ENCODE measurements at regions not wholly inside any gene's neighbourhood (a gene's known extent, or its start where the extent isn't known, plus 50 kb on each side); places are given as distances from the start of the nearest gene placed in this dataset.
A peak's percentile ranks its signal among the peaks of the same experiment; 100 is the strongest.

DNA sequence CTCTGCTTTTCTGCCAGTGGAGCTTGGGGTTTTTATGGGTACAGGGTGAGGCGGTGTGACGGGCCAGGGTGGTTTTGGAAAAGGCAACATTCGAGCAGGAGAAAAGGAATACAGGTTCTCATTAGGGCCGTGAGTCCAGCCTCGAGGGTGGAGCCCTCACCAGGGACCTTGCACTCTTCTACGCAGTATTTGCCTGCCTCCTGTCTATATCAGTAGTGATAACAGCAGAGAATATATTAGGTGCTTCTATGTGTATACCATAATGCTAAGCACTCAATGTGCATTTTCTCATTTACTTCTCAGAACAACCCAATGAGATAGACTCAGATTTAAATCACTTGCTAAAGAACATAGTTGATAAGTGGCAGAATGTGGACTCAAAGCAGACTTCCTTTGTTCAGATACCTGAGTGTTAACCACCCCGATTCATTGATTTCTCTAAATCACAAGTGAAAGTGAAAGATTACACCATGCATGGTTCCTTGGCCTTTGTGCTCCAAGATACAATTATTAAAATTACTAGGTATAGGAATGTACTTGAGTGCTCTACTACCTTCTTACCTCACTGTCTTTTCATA, 403.9 kb downstream of the PCDH7 start:
- DNase-seq, result no peak

DNA sequence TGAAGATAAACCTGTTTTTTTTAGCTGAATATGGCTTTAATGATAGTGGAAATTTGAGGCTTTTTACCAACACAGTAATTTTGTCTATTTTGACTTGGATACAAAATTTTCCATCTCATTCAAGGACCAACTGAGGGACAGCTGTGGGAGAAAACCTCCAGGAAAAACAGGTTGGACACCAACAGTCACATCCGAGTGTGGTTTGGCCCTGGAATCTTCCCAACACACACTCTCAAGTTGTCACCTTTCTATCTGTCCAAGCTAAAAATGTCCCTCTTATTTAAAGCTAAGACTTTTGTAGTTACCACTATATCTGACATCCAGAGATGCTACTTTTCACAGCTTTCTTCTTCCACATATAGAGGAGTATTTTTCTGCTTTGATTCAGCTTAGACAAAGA, 404.9 kb downstream of the PCDH7 start:
- no peak for DNase-seq

DNA sequence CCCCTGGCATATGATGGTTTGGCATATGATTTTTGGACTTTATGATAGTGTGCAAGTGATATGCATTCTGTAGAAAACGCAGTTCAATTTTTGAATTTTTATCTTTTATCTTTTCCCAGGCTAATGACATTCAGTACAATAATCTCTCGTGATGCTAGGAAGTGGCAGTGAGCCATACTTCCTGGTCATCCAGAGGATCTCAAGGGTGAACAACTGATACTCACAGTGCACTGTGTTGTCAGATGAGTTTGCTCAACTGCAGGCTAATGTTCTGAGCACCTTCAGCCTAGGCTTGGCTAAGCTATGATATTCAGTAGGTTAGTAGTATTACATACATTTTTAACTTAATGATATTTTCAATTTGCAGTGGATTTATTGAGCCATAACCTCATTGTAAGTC, 405.3 kb downstream of the PCDH7 start:
- no peak for DNase-seq

DNA sequence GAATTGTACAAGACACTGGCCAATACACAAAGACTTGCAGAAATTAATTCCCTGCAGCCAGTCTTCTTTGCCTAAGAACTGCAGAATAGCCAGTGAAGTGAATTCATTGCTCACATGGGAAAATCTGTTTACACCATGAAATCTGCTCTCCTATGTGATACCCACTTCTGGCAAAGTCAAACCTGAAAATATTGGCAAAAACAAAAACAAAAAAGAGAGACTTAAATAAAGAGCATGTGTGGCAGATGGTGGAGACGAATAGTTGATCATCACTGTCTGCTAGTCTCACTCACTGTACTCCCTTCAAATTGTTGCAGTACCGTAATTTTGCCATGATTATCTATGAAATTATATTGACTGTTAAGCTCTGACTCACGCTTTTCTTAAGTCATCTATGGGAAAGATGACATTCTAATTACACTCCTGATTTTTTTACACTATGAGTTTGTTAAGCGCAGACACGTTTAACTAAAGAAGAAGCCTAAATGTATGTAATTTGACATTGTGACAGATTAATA, 406.8 kb downstream of the PCDH7 start:
- DNase-seq, result peak; percentile 82

DNA sequence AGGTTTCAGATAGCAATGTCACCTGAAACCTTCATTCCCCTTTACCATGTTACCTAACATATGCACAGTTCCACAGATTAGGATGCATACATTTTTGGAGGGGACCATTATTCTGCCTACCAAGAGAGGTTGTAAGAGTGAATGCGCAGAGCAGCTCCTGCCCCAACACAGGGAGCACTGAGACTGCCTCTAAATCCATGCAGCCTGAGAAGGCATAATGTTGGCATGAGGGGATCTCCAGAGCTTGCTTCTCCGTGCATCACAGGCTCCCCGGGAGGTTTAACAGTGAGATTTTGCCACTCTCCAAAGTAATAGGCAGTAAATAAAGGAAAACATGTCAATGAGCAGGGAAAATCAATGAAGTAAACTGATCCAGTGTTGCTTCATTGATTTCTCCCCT, 410.8 kb downstream of the PCDH7 start:
- DNase-seq, result no peak

DNA sequence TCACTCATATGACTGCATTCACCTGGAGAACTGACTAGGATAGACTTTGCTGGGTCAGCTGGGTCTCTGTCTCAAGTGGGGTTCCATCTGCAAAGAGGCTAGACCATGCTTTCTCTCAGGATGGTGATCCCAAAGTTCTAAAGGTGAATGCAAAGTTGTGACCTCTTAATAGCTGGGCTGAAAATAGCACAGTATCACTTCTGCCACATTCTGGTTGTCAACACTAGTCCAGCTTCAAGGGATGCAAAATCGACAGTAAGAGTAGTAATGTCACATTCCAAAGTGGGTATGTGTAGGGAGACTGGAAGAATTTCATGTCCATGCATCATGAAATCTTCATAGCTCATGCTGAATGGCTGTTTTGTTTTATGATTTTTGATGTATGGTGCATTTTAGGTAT, 414.6 kb downstream of the PCDH7 start:
- DNase-seq, result no peak

DNA sequence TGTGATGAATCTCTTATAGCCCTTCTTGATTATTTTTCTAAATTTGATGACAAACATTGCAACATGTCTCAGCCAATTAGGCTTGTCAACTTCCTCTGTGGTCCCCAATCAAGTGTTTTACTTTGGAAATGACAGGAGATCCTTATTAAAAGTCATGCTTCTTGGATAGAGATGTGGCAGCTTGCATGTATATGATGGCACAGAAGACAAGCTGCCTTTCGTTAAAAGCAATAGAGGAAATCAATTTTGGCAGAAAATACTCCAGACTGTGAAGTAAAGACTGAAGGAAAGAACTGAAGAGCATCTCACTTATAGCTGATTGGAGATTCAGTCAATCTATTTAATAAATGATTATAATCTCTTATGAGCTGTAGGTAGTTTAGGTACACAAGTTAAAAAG, 419.6 kb downstream of the PCDH7 start:
- no peak for DNase-seq

DNA sequence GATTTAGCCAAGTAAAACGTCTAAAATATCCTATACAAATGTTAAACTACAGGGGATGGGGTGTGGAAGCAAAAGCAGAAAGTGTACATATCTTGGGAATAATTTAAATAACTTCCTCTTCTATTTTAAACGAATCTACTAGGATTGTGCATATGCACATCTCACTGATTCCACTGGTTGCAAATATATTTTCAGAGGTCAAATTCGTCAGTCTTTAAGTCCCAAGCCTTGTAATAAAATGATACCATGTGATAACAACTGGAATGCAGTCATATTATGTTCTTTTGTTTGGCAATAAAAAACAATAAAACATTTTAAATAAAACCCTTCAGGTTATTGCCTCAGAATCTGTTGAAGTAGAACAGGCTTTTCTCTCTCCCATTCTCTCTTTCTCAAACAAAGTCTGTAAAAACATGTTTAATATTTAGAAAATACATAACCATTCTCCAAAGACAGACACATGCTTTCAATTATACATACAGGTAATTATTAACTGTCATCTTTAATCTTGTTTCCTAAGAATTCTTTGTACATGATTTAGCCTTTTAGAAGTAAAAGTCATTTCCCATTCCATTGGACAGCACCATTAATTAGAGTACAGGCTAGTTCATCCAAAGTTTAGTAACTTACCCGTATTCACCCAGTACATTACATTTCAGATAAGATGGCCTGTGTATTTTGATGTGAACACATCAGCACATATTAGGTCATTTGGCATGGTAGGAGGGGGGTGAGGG, 421.1 kb downstream of the PCDH7 start:
- no peak for DNase-seq

DNA sequence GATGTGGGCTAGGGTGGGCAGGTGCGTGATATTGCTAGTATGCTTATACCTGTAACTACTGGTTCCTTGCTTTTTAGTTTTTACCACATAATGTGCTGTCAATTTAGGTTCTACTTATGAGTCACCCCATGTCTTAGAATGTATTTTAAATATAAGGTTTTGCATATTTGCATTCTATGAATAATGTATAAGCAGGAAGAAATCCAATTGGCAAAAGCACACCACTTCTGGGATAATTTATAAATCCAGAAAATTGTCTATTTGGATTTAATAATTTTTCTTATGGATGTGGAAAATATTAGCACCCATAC, 421.6 kb downstream of the PCDH7 start:
- DNase-seq, result no peak

DNA sequence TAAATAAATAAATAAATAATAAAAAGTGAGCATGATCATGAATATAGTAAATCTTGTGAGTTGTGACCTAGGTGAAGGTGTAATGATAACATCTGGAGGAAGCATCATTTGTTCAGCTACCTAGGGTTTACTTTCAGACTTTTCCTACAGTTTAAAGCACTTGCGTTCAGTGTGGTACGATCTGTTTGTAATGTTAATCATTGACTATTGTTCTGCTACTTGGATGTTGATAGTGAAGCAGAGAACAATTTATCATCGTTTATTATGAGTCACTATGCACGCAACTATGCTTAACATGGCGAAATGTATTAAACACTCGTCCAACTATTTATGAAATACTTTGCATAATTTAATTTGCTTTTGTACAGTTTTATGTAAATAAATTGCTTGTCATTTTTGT, 426.2 kb downstream of the PCDH7 start:
- no peak for DNase-seq

DNA sequence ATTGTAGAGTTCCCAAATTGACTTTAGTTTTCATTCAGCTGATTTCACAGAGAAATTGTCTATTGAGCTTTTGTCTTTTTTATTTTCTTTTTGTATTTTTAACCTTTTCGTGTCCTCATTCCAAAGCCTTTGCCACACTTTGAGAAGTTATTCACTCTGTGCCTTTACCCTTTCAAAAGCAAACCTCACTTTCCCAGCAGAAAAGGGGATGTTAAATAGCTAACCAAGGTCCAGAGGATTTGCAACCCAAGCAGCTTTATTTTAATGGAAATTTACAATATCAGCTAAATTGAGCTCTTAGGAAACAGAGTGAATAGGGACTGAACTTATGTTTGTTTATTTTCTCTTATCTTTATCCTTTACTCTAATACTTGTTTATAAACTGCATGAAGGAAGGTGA, 428.8 kb downstream of the PCDH7 start:
- DNase-seq, result no peak

DNA sequence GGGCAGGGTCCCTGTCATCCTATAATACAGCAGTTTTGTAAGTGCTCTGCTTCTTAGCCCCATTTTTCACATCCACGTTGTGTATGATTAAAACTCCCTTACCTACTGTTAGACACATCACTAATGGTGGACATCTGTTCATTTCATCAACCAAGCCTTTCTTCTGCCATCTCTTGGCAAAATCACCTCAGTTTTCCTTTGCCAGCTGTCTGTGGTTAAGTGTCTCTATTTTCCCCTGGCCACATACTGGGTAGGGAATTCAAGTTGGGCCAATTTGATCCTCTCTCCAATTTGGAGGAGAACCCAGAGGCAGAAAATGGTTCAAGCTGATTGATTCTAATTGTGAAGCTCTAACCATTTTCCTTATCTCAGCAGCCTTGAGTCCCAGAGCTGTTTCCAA, 436.1 kb downstream of the PCDH7 start:
- DNase-seq, result peak; percentile 10

DNA sequence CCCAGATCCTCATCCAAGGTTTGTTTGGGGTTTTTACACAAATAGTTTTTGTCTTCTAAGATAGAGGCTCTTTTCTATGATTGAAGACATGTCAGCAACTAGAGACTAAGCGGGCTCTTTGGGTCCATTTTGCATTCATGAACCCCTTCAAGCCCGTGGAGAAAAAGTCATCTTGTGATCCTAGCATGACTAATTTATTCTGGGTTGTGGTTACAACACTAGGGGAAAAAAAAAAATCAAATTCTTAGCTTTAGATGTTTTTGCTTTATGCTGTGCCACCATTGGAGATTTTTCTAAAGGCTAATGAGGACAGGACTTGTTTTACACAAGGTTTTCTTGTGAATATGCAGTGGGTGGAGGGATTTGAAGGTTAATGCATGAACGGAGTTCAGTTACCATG, 440.0 kb downstream of the PCDH7 start:
- DNase-seq, result no peak

DNA sequence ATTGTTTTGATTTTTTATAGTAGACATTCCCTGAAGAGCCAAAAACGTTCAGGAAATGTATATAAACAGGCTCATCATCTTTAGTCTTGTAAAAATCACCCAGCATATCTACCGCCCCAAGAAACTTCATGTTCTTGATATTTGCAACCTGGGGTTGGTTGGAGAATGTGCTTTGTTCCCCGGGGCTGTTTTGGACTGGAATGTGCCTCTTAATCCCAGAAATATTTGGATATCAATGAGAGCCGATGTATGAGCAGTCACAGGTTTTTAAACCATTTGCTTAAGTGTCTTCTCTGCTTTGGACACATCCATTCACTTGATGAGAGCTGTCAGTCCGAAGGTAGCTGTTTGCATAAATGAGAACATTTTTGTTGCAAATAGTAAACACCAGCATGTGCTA, 449.7 kb downstream of the PCDH7 start:
- no peak for DNase-seq

DNA sequence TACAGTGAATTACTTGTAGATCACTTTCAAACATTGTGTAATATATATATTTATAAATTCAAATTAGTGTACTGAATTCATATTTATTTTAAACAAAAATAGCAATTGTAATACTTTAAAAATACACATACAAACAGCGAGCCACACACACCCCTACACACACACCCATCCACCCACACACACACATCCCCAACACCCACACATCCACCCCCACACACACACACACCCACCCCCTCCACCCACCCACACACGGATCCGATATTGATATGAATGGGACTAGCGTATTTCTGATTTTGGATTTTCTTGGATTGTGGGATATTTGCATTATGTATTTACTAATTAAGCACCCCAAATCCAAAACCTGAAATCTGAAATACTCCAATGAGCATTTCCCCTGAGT, 451.2 kb downstream of the PCDH7 start:
- DNase-seq, result no peak

DNA sequence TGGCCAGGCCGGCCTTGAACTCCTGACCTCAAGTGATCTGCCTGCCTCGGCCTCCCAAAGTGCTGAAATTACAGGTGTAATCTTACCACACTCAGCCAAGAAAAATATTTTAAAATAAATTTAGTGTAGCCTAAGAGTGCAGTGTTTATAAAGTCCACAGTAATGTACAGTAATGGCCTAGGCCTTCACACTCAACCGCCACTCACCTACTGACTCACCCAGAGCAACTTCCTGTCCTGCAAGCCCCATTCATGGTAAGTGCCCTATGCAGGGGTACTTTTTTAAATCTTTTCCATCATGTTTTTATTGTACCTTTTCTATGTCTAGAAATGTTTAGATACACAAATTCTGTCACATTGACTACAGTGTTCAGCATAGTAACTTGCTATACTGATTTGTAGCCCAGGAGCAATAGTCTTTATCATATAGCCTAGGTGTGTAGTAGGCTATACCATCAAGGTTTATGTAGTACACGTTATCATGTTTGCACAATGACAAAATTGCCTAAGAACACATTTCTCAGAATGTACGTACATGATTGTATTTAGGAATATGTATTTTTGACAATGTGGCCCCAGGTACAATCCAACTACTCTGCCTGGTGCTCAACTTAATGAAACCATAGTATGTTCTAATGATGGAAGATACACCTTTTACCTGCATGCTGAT, 455.2 kb downstream of the PCDH7 start:
- no peak for DNase-seq

DNA sequence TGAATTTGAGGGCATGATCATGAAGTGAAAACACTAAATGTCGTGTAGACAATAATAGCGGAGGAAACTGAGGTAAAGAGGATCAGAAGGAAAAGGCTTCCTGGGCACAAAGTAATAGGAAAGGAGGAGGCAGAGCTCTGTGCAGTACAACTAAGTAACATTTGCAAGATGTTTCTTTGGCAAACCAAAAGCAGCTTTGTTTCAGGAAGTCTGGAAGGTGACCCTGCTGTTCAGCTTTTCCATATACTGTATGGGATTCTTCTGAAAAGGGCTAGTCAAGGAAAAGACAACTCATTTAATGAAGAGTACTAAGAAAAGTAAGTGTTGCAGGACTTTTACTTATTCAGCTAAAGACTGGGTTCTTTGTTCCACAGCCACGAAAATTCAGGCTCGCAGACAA, 463.1 kb downstream of the PCDH7 start:
- no peak for DNase-seq

DNA sequence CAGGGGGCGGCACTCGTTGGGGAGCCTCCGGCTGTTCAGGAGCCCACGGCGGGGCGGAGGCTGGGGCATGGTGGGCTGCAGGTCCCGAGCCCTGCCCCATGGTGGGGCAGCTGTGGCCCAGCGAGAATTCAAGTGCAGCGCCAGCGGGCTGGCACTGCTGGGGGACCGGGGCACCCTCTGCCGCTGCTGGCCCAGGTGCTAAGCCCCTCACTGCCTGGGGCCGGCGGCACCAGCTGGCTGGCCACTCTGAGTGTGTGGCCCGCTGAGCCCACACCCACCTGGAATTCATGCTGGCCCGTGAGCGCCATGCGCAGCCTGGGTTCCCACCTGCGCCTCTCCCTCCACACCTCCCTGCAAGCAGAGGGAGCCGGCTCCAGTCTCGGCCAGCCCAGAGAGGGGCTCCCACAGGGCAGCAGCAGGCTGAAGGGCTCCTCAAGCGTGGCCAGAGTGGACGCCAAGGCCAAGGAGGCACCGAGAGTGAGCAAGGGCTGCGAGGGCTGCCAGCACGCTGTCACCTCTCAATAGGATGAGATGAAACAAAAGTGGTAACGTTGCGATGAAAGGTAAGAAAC, 464.9 kb downstream of the PCDH7 start:
- no peak for DNase-seq

DNA sequence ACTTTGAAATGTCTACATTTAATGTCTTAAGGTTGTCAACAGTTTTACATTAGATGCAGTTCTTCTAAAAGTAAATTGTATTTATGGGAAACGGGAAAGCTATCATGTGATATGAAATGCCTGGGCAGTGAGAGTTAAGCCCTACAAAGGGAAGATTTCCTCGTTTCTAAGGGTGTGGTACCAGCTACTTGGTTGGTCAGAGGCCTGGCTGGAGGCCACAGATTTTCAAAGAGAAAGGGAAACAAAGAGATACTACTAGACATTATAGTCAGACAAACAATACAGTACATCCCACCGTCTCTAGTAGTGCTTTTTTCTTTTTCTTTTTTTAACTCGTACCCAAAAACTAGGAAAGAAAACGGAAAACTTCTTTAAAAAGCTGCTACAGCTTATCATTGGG, 467.8 kb downstream of the PCDH7 start:
- no peak for DNase-seq

DNA sequence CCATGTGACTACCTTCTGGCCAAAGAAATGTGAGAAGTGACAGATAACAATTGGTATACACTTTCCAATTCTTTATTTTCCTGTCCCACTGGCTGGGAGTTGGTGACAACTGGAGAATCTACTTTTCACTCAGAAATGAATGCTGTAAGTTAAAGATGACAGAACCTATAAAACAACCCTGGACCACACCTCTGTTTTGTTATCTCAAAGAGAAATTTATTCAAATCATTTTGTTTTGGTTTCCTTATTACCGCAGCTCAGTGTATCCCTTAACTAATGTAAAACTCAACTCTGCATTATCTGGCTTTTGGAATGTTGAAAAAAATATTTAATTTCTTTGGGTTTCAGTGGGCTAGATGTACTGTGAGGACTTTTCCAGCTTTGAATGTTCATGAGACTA, 469.8 kb downstream of the PCDH7 start:
- DNase-seq, result no peak

DNA sequence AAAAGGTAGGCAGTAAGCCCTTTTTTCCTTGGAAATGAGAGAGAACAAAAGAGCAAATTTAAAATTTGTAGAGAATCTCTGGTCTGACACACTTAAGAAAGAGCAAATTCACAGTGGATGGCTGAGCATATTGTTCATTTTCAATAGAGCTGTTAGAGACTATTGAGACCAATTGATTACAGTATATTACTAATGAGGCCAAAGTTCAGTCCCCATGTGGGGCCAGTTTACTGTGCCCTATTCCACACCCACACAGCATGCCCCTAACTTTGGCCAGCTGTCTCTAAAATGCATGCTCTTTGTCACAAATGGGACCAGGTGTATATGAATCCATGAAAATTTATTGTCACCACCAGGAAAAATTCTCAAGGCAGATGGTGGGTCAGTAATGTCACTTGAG, 470.5 kb downstream of the PCDH7 start:
- no peak for DNase-seq

DNA sequence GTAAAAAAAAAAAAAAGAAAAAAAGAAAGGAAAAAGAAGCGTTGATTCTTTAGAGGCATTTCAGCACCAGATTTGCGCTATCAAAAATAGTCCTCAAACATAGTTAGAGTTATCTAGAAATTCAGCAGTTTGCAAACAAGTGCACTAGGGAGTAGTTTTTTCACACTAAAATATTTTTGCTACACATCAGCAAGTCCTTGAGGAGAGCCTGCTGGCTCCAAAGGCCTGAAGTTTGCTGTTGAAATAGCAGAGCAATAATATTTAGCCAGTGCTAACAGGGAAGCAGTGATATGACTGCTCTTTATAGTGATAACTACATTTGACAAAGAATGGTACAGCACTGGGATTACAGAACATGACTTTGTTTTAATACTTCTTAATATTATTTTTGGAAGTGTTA, 472.2 kb downstream of the PCDH7 start:
- DNase-seq, result no peak

DNA sequence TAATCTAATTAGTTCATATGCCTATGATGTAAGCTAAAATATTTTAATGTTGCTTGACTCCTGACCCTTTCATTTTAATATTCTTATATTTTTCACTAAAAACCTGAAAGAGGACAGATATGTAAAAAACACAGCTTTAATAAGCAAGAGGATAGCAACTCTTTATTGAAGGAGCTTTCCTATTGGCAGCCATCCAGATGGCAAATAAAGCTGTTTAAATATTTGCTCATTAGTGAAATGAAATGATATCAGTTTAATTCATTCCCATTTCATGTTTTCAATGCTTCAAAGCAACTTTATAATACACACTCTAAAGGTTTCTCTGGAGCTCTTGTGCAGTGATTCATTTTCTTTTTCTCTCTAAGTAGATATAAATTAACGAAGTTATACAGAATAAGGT, 473.4 kb downstream of the PCDH7 start:
- peak; percentile 23 for DNase-seq

DNA sequence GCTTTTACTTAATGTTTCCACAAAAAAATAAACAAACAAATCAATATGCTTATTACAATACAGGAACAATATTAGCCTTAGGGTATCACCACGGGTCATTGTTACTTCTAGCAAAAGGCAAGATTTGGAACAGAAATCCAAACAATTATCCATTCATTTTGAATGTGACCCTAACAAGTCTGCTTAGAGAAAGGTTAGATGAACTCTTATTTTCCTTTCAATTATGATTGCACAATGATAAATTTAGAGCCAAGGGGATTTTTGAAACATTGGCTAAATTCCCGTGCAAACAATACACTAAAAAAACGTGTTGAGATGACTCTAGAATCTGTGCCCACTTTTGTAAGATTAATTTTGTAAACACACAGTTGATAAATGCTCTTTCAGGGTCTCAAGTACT, 474.7 kb downstream of the PCDH7 start:
- no peak for DNase-seq
